GM18873 (cell line): ENCODE measurements at regions not wholly inside any gene's neighbourhood (a gene's known extent, or its start where the extent isn't known, plus 50 kb on each side); places are given as distances from the start of the nearest gene placed in this dataset.

Experiments used
- ATAC-seq: cut with Tn5 transposase; IDR thresholded peaks from one replicate; pipeline ENCODE4 v1.9.1; 2021; ENCODE audit warnings: mild to moderate bottlenecking, moderate library complexity, moderate number of reproducible peaks; ENCODE audit not compliant: unreplicated experiment, low FRiP score

DNA sequence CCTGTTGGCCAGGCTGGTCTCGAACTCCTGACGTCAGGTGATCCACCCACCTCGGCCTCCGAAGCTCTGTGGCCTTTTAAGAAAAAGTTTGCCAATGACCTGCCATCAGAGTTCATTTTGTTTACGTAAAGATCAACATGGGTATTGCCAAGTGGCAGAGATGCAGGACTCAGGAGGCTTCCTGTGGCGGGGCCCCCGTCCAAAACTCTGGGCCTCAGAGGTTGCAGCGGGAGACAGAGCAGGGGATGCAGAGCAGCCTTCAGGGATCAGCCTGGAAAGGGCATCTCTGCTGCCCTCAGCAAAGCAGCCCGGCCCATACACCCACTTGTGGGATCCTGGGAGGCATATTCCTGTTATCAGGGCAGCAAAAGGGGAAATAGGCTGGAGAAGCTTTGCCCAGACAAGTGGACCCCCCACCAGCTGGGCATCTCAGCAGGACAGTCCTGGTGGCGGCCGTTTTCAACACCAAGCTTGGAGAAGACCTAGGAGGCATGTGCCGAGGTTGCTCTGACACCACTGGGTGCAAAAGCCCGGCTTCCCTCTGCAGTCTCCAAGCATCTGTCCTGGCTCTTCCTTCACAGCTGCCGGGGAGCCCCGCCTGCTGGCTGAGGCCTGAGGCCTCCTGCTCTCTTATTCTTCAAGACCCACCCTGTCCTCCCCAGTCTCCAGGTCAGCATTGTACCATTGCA lies 1152.4 kb downstream of the BRD1 start:
- ATAC-seq = no peak

DNA sequence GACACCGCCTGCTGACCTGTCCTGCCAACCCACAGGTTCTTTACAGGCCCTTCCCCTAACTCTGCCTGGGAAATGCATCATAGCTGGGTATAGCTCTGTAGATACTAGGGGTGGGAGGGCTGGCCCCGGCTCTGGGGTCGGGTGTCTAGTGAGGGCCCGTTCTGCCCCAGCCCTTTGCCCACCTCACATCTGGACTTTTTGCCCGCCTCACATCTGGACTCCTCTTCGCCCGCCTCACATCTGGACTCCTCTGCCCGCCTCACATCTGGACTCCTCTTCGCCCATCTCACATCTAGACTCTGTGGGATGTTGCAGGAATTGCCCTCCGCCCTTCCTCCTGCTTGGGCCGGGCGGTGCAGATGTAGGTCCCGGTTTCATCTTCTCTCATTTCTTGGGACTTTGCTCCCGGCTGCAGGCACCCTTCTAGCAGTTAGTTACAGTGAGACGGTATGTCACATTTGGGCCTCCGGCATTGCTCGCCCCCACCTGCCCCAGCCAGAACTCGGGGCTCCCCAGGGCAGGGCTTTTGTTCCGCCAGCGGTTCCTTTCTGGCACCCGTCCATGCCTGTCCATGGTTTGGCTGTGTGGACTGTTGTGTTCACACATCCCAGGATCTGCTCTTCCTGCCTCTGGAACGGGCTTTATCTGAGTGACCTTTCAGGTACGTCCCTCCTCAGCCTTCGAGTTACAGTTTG lies 1153.7 kb downstream of the BRD1 start:
- ATAC-seq = no peak

DNA sequence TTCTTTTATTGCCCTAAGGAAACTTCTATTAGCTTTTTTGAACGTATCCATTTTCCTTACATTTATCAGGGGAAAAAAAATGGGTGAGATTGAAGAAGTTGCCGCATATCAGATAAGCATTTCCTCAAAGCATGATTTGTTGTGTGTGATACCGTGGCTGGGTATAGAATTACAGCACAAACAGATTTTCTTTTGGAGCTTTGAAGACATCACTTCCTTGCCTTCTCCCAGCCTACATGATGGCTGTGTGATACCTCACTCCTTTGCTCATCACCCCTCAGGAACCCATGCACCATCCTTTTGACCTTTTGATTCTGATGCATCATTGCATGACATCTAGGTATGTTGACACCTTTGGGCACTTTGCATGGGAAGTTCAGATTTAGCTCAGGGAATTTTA lies 1155.3 kb downstream of the BRD1 start:
- no peak for ATAC-seq

DNA sequence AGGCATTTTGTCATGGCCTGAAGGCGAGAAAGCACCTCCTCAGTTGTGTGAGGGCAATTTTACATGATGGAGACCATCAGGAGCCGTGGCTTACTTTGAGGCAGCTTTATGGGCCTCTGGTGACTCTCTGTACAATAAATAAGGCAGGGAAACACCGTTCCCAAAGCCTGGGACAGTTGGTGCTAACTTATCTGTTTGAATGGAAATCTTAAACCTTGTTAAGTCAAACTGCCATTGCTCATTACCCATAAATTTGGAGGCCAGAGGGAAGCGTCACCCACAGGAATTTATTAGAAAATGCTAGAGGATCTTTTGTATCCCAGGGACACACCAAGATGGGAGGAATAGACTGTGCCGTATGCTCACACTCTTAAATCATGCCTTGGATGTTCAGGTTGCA lies 1156.9 kb downstream of the BRD1 start:
- ATAC-seq = no peak

DNA sequence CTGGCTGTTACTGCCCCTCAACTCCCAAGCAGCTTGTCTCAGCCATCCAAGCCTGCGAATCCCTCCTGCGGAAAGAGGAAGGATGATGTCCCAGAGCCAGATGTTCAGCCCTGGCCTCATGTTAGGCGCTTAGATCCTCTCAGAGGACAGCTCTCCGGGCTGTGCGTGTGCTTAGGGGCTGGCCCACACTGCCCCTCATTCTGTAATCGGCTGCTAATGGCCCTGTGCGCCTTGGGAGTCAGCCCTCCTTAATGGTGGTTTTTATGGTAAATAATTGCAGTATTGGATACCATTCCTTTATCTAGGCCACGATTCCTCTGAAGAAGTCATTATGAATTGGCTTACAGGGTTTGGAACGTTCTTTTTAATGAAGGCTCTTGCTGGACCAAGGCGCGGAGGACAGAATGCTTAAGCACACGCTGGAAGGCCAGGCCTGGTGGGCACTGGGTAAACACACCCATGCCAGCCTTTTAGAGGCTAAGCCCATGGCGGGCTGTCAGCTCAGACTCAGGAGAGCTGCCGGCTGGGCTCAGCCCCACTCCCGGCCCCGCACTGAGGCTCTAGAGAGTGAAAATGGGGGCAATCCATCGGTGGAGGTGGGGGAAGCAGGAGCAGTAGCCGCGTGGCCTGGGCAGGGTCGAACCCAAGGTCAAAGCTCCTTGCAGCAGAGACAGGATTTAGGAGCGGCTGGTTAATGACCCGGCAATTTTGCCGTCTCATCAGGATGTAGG lies 1157.5 kb downstream of the BRD1 start:
- ATAC-seq = no peak

DNA sequence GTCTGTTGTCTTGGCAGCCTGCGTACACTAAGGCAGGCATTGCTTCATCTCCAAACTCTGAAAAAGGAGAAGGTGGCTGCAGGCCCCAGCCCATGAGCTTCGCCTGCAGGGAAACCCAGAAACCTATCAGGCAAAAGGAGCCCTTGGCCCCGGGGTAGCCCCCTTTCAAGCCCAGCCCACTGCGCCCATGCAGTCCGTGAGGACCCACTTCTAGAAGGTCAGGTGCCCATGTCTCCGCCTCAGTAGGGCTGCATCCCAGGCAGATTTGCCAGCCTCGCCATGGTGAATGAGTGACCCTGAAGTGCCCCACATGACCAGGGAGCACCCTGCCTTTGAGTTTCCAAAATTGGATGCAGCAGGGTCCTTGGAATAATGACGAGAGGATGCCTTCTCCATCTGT lies 1158.4 kb downstream of the BRD1 start:
- ATAC-seq = no peak

DNA sequence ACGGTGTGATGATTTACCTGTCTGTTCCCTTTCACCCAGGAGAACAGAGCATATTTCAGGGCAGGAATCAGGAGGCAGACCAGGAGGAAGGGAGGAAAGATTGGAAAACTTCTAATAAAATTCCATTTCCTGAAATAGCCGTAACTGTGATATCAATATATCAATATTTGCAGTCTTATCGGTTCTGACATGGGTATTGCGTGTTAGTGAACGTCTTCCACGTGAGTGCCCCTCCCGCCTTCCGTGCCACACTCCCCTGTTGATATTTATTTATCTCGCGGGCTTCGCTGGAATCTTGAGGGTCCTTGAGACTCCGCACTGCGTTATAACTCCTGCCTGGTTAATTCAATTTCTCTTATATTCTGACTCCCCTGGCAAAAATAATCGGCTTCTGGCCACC lies 1160.4 kb downstream of the BRD1 start:
- no peak for ATAC-seq

DNA sequence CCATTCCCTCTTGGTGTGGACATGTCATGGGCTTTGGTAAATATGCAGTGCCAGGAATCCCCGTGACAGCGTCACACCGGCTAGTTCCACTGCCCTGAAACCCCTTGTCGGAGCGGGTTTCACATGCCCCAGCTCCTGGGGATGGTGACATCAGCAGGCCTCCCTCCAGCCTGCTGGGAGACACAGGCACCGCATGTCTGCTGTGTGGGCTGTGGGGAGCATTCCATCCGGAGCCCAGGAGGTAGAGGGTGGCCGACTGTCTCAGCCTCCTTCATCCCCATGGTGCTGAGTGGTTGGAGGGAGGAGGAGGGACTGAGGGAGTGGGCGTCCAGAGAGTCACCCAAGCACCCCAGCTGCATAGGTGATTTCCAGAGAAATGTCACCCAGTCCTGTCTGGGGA lies 1161.1 kb downstream of the BRD1 start:
- no peak for ATAC-seq

DNA sequence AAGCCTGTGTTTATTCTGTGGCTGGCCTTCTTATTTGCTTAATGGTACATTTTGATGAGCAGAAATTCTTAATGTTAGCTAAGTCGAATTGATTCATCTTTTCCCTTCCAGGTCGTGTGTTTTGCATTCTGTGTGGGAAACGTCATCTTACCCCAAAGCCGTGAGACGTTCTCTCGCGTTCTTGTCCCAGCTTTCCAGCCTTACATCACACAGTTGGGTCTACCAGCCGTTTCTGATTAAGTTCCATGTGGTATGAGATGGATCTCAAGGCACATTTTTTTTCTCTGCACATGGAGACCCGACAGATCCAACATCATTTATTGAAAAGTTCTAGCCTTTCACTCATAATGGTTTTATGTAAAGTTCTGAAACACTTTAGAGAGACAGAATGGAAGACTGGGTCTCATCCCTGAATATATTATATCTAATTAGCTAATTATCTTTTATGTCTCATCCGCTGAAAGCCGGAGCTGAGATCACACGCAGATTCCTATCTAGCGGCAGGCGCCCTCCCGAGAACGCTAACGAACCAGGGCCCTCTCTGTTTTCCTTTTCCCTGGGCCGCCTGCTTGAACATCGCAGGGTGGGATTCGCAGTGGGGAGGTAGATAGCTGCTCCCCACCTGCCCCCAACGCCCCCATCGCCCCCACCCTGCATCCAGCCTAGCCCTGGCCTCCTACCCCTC lies 1162.2 kb downstream of the BRD1 start:
- no peak for ATAC-seq

DNA sequence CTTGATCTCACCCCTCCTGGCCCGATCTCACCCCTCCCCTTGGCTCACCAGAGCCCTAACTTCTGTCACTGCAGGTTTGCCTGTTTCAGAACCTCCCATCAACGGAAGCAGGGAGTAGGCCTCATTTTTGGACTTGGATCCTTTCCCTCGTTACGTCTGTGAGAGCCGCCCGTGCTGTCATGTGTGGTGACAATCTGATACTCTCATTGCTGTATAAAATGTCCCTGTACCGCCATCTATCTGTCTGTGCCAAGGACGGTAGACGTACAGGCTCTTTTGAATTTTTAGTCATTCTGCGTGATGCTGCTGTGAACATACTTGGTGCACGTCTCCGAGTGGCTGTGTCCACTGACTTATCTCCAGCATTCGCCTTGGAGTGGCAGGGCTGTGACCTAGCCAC lies 1163.1 kb downstream of the BRD1 start:
- ATAC-seq = no peak

DNA sequence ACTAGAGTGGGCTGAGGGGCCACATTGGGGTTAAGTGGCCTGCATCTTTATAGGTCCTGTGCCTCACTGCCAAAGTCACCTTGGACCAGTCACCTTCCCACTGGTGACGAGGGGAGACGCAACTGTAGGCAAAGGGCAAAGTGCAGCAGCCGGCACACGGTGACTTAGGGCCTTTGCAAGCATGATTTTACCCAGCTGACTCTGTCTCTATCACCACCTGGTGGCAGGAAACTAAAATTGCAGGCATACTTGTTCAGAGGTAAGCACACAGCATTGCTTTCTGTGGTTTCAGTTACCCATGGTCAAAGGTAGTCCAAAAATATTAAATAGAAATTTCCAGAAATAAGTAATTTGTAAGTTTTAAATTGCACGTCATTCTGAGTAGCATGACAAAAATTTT lies 1164.4 kb downstream of the BRD1 start:
- ATAC-seq = no peak

DNA sequence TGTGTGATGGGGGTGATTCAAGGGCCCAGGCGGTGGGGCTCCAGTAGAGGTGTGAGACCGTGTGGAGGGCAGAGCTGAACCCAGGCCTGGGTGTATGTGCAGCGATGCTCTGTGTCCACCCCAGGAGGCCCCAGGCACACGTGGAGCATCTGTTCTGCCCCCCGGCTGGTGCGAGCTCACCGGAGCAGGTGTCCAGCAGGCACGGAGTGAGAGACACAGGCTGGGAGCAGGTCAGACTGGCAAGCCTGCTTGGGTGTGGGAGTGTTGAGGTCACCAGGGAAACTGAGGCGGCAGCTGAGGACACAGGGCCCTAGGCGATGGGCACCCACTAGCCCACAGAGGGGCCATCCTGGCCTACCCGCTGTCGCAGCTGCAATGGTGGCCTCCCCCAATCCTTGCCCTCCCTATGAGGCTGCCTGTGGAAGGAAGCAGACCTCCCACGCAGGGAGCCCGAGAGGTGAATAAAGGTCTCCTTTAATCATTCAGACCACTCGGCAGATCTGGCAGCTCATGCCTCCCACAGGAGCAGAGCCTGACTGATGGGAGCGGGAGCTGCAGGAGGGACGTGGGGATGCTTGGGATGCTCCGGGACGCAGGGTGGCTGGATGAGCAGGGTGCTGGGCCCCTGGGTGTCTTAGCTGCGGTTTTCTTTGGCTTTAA lies 1165.1 kb downstream of the BRD1 start:
- ATAC-seq = no peak

DNA sequence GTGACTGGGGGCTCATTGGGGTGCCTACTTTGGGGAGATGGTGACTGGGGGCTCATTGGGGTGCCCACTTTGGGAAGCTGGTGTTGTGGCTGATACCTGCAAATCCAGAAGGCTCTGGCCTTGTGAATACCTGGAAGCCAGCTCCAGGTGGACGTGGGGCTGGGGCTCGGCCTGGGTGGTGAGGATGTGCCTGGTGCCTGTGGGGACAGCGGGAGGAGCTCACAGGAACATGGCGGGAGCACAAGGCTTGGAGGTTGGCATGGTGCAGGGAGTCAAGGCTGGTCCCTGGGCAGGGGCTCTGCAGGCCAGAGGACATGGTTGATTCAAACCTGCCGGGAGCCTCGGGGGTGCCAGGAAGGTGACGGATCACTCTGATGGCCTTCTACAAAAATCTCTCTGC lies 1165.7 kb downstream of the BRD1 start:
- ATAC-seq = no peak

DNA sequence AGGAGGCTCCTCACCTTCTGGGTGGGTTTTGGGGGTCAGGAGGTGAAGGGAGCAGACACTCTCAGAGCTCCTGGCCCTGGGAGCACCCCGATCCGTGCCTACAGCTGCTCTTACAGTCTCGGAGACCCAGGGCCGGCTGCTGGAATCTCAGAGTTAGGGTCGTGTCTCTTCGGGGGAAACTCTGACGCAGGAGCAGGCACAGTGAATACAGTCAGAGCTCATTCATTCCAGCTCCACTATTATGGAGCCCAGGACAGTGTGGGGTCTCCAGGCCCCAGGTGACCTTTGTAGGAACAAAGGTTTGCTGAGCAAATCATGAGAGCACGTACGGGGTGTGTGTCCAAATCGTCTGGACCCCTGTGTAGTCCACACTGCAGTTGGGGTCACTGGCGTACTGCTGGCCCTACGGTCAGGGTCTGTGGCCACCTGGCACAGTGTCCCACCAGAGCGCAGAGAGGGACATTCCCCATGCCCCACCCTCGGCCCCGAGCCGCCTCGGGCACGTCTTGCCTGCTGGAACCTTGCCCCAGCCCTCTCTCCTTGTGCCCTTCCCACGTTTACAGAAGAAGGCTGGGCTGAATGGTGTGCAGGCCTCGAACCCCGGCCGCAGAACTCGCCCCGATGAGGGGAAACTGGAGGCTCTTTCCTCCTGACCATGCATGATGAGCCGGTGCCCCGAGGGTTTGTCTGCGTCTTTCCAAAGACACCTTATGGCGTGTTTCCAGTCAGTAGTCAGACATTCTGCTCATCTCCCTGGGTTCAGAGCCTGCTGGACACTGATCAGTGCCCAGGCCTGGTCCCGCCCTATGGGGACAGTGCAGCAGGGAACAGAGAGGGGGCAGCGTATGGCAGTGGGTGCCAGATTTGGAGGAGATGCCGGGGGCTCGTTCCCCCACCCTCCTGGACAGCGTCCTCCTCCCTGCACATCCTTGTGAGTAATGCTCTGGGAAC lies 1166.6 kb downstream of the BRD1 start:
- ATAC-seq = no peak

DNA sequence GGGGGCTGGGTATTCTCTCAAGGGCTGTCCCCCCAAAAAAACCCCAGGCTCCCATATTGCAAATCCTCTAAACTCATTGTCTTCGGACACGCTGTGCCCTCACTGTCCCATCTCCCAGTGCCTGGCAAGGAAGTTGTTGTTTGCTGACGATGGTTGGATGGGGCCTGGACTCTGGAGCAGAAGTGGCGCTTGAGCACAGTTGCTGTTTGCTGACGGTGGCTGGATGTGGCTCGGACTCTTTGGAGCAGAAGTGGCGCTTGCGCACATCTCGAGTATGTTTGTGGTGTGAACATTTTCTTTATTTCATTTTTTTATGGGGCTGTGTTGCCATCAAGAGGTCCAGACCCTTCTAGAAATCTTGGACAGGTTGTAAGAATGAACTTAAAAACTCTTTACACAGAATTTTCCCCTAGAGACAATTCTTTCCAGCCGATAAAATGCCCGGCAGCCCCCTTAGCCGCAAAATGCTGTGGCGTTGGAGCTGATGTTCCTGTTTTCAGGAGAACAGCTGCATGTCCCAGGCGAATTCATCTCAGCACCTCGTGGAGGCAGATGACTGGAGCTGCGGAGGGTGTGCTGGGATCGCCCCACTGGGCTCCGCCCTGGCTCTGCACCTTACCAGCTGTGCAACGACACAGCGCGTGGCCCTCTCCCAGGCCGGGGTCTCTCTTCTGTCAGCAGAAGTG lies 1167.4 kb downstream of the BRD1 start:
- ATAC-seq = no peak

DNA sequence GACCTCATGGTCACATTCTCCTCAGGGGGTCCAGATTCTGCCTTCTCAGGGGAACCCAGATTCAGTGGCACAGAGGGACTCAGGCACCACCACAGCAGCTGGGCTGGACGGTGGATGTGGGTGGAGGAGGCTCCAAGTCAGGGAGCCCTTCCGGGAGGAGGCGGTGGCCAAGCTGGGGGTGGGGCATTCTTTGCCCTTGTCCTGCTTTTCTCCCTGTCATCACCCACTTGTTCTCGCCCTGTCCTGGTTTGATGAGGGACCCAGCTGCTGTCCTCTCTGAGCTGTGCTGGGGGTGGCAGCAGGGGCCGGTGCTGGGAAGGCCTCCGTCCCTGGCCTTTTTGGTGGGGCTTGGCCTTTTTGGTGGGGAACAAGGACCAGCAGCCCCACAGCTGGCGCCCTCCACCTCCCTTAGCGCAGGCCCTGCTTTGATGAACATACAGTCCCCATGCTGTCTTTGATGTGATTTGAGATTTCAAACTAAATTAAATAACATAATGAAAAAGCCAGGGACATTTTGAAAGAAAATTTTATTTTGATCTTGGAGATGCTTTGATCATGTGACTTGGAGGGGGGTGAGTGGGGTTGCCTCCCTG lies 1168.2 kb downstream of the BRD1 start:
- no peak for ATAC-seq

DNA sequence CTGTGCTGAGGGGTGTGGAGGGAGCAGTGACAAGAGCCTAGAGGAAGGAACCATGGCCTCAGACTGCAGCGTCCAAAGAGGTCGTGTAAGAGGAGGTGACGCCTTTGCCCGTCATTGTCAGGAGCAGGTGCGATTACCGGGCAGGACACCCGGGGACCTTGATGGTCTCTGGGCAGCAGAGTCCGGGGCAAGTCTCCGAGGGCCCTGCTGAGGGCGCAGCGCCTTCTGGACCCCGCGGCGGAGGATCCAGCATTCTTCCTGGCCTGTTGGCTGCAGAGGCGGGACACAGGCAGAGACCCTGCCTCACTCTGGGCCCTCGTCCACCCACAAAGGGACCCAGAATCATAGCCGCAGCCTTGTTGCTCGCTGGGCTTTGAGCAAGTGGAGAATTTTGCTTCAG lies 1168.8 kb downstream of the BRD1 start:
- no peak for ATAC-seq

DNA sequence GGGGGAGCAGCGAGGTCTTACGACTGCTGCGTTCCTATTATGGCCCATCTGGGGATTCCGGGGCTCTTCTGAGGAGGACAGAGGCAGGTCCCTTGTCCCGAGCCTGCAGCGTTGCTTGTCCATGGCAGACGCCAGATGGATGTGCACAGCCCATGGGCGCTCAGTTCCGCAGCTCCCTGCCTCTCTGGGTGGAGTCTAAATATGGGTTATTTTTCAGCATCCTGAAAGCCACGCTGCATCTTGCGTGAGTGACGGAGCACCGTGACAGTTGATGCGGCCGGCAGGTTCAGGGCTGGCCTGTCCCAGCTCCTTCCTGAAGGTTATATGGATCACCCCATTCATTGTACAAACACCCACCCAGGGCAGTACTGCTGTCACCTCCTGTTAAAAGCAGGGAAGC lies 1169.4 kb downstream of the BRD1 start:
- no peak for ATAC-seq

DNA sequence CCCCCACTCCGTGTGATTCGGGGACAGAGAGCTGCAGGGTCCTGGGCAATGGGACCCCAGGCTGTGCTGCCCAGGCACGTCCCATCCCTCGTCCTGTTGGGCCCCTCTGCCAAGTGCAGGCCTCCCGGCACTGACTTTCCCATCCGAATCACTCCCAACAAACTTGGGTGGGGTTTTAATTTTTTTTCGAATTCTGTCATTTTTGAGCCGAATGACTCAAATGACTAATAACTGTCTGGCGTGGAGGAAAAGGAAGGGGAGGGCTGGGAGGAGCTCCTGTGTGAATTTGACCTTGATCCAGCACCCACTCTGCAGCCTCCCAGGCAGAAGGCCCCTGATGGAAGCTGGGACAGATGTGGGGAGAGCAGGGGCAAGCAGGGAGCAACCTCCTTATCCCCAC lies 1173.2 kb downstream of the BRD1 start:
- no peak for ATAC-seq
